HG02970 (cell line): ENCODE measurements at regions not wholly inside any gene's neighbourhood (a gene's known extent, or its start where the extent isn't known, plus 50 kb on each side); places are given as distances from the start of the nearest gene placed in this dataset.

Experiments used
- ATAC-seq: cut with Tn5 transposase; IDR thresholded peaks from one replicate; pipeline ENCODE4 v1.9.1; 2021; ENCODE audit warnings: mild to moderate bottlenecking, moderate library complexity, moderate number of reproducible peaks; ENCODE audit not compliant: unreplicated experiment, low FRiP score

DNA sequence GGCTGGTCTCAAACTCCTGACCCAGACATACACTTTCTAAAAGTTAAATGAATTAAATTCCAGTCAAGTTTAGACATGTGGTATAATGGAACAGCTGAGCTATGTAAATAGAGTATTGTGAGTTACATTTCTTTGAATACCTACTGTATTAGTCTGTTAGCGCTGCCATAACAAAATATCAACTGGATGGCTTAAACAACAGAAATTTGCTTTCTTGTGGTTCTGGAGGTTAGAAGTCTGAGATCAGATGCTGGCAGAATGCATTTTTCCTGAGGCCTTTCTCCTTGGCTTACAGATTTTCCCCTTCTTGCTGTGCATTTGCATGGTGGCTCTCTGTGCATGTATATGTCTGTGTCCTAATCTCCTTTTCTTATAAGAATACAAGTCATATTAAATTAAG, 101.5 kb upstream of the TGFBR2 start:
- no peak for ATAC-seq

DNA sequence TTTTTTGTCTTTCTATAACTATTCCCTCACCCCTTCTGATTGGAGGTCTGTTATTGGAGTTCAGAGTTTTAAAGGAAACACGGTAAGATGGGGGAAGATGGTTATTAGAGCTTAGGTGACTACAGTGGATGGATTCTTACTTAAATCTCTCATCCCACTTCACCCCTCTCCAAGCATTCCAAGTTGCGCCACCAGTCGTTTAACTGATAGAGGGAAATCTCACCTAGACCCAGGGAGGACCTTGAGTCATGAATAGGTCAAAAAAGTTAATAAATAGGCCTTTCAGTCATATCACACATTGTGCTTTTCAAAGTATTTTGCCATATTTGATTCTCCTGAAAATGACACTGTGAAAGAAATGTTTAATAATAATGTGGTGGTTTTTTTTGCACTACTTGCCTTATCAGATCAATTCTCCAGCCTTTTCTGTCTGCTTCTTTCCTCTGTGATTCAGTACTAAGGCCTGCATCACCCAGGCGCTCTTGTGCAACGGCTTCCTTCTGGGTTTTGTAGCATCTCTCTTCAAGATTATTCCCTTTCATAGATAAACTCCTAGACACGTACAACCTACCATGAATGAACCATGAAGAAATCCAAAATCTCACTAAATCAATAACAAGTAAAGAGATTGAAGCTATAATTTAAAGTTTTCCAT, 100.4 kb upstream of the TGFBR2 start:
- ATAC-seq = no peak

DNA sequence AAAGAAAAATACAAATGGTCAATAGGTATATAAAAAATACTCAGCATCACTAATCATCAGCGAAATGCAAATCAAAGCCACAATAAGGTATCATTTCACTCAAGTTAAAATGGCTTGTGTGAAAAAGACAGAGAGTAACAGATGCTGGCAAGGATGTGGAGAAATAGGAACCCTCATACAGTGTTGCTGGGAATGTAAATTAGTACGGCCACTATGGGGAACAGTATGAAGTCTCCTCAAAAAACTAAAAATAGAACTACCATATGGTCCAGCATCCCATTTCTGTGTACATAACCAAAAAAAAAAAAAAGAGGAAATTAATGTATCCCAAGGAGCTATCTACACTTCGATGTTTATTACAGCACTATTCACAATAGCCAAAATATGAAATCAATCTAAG, 98.1 kb upstream of the TGFBR2 start:
- ATAC-seq = no peak

DNA sequence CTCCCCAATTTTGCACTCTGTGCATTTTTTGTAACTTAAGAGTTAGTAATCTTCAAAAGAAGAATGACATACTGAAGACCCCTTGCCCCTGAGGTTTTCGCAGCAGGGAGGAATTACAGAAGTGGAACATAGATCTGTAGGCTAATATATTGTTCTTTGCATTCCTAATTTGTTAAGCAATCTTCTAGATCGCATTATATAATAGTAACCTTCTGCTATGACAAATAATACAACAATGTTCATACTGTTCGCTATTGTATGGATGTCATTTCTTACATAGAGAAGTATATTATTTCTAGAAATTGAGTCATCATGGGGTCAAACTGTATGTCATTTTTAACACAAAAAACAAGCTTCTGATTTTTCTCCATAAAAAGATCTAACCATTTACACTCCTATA, 95.8 kb upstream of the TGFBR2 start:
- ATAC-seq = no peak

DNA sequence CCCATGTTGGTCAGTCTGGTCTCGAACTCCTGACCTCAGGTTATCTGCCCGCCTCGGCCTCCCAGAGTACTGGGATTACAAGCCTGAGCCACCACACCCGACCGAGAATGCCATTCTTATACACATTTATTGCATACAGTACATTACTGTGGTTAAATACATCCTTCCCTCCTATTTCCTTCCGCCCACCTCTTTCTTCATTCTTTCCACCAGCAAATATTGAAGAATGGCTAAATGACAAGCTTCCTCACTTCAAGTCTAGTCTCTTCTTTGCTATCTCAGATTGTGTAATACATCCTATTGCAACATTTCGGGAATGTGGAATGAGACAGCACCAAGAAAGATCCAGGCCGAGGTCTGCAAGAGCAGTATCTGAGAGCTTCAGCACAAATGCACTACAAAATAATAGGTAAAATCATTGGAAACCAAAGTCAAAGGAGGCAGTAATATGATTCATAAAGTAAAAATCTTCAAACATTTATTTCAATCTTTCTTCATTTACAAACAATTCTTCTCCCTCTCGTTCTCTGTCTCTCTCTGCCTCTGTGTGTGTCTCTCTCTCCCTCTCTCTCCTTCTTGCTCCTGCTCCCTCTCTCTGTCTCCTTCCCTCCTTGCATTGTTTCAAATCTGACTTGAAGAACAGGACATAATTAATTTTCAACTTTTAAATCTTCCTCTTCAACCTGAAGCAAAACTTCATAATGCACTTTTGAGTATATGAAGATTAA, 94.7 kb upstream of the TGFBR2 start:
- ATAC-seq = no peak

DNA sequence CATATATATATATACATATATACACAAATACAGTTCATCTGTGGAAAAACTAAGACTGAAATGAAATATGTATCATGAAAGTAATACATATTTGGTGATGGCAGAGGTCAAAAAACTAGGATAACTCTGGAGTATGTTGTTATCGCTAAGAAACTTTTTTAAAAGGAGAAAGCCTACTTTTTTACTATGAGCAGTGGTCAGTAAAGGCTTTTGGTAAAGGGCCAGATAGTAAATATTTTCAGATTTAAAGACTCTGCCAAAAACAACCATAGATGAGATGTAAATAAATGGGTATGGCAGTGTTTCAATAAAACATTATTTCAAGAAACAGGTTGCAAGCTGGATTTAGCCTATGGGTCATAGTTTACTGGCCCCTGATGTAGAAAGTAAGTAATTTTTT, 93.8 kb upstream of the TGFBR2 start:
- ATAC-seq = no peak

DNA sequence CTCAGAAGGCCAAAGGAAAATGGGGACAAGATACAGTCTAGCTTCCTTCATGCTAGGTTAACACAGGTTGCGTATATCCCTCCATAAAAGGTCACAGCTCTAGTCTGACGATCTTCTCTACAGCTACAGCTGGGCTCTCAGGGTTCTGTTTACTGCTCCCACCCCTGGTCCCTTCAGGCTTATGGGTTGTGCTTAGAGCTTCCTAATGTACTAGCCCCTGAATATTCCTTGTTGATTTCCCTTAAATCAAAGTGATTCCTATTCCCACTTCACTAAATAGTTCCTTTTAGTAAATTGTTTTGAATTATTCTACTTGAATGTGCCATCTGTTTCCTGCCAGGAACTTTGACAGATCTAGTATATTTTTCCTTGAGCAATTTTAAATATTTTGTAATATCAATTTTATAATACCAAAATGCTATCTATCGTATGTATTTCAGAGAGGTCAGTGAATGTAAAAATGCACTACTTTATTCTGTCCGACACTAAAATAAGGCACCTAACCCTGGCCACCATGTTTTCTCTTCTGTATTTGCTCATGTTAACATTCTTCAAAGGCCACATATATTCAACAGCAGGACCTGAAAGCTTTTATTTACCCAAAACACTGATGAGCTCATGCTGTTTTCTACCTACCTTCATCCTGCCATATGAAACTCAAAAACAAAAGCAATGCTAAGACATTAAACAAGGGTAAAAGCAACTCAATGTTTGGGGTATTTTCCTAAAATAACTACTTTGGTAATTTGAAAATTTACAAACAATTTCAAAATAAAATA, 92.8 kb upstream of the TGFBR2 start:
- ATAC-seq = no peak

DNA sequence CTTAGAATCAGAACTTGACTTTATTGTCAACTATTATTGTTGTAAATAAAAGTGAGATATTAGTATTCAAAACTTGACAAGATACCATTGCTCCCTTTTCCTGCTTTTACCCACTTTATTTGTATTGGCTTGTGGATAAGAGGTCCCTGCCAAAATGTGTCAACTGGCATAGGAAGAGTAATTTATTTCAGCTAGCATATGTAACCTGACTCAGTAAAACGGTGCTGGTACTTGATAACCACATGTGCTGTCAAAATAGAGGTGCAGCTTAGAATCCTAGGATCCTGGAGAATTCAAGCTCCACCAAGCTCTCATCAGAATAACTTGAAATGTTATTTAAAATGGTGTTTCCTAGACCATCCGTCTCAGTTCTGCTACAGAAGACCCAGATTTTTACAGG, 90.2 kb upstream of the TGFBR2 start:
- ATAC-seq = no peak

DNA sequence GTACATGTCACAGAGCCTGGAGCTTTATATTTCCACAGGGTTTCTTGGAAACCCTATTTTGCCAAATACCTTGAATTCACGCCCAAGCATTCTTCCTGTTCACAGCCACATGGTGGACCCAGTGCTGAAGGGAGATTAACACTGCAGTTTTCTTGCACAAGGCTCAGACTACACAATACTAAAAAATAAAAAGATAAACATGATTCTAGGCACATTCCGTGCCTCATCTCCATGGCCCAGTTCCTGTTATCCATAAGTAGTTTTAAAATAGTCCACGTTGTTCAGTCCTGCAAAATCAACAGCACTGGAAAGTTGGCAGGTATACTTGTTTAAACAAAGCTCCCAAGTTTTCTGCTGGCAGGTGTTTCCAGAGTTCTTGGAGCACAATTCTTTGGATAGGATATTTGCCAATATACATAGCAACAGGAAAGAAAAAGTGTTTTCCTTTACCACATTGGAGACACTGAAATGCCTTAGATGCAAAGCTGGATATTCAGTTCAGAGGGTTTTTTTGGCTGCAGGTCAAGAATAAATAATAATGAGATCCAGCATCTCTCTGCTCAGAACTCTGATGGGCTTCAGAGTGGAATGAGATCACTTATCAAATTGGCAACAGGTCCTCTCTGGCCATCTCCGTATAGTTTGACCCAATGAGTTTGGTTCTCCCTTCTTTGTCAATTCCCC, 88.1 kb upstream of the TGFBR2 start:
- no peak for ATAC-seq

DNA sequence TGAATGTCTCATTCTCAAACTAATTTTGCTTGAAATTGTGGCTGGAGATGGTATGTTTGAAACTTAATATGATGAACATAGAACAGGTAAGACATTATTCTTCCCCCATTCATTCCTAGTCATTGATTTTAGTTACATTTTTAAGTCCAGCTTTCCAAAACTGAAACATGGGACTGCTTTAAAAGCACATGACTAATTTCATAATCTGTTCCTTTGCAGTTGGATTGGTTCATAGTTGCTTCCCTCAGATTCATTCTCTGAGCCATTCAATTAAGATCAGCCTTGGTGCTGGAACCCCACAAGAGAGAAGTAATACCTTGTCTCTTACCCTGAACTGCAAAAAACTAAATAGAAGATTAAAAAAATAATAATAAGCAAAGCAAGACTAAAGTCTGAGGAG, 87.5 kb upstream of the TGFBR2 start:
- ATAC-seq = no peak

DNA sequence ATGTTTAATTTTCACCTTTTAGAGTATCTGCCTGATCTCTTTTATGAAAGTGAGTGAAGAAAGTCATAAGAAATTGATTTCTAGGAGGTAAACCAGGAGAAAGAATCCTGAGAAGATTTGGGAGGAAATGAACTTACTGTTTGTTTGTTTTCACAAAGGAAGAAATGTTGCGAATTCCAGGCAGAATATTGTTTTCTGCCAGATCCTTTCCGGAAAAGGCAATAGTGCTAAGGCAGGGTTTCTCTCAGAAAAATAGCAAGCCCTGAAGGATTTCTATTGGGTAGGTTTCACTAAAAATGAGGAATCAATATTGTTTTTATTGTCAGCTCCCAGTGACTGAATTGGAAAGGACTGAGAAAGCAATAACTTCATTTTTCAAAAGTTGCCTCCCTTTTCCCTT, 85.7 kb upstream of the TGFBR2 start:
- no peak for ATAC-seq

DNA sequence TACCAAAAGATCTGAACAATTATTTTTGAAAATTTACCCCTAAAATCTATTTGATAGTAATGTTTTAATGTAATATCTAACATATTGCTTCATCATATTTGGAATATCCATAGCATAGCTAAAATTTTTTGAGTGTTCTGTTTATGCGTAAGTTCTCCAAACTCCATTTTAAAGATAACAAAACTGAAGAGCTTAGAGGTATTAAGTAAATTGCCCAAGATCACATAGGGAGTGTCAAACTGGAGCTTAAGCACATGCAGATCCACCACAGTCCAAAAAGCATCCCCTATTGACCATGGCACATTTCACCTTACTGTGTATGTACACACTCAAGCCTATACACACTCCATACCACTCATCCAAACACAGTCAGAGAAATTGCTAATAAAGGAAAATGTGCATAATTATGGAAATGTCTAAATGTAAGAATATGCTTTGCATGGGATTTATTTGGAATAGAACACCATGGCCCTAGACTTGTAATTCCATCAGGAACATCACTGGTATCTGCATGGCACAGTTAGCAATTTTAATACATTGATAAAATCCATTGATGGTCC, 85.2 kb upstream of the TGFBR2 start:
- no peak for ATAC-seq

DNA sequence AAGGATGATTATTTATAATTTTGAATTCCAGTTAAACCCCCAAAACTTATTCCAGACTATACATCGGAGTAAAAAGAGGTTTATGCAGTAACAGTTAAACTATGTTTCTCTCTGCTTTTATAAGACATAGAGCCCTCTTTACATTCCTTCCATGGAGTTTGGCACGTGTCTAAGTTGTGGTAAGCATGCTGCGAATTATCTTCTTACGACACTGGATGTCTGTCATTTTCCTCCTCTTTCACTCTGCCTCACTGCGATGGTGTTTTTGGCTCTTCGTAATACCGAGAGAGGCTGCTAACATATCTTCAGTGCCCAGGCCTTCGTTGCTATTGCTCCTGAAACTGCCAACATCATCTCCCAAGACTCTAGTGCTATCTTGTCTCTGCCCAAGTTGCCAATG, 83.9 kb upstream of the TGFBR2 start:
- ATAC-seq = no peak

DNA sequence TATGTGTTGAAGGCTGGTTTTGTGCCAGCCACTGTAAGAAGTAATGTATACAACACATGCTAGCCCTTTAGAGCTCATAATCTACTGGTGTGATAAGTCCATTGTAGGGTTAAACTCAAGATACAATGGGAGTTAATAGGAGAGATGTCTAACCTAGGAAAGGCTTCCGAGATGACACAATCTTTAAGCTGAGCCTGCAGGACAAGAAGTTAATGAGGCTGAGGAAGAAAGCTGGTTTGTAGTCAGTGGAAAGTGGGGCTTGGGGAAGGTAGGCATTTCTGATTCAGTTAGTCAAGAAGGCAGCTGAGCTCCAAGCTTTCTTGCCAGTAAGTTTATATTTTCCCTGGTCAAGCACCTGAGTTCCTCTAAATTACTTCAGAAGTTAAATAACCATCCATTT, 83.0 kb upstream of the TGFBR2 start:
- no peak for ATAC-seq

DNA sequence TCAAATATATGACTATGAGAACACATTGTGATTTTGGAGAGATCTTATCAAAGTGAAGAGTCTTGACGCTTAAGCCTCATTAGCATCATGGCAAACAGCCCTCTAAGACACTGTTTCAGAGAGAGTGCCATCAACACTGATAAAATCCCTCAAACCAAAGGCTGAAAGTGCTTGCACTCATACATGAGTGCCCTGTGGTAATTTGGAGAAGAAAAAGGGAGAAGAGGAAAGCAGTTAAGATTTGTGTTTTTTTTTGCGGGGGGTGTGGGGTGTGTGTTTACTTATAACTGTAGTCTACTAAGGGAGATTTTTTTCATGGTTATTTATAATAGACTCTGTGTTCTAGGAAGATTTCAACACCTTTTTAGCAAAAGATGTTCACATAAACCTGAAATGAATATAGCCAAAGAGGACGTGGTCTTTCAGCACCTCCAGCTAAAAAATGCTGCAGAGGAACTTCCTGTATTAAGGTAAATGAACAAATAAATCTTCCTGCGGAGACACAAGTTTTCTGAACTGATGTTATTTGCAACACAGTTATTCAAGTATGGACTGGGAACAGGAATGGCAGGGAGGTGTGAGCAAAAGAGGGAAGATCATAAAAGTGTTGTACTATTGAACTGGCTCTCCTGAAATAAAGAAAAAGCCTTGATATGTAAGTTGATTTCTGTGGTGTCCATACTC, 81.9 kb upstream of the TGFBR2 start:
- no peak for ATAC-seq

DNA sequence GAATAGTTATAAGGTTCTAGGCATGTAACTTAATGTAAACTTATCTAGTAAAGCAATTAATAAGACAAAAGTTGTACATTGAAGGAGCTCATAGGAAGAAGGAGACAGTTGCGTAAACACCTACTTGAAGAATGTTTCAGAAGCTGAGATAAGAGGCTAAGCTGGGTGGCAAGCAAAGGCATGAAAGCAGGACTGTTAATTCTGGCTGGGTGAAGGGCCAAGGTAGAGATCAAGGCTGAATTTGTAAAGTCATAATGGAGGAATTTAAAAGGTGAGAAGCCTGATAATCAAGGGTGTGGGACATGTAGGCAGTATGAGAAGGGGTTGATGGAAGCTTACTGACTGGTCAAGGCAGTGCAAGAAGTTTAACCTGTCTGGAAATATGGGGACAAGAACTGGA, 80.4 kb upstream of the TGFBR2 start:
- ATAC-seq = no peak

DNA sequence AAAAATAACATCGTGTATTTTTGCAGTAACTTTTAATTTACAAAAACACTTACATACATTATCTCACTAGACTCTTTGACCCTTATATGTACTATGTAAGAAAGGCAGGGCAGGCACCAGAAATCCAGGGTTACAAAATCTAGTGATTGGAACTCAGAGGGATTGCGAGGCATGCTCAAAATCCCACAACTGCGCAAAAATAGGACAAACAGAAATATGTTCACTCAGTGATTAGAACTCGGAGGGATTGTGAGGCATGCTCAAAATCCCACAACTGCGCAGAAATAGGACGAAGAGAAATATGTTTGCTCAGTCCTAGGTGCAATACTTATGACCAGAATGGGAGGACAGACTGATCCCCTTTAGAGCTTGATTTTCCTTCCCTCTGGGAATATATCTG, 79.2 kb upstream of the TGFBR2 start:
- ATAC-seq = no peak

DNA sequence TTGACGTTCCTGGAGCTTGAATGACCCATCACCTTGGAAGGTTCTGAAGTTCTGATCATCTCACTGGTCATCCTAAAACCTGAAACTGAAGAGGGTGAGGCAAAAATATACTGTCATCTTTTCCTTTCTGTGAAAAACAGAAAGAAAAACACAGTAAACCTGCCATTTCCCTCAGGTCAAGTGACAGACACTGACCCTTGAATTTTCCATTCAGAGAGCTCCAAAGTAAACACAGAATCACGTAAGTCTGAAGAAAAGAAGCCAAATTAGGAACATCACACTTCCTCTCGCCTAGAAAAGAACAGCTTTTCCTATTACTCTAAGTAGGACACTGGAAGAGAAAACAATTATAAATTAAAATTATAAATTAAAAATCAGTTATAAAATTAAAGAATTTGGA, 78.7 kb upstream of the TGFBR2 start:
- no peak for ATAC-seq

DNA sequence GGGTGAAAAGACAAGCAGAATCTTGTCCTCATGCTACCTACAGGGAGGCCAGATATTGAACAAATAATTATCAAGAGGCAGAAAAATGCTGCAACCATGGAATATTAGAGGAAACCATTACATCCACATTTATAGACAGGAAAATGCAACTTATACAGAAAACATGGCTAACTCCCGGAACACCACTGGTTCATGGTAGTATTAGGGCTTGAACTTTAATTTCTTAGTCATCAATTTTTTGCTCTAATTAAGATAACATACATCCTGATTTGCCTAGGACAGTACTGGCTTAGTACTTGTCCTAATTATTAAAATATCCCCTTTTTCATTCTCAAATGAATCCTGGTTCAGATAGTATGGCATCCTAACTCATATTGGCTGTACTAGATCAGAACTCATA, 76.3 kb upstream of the TGFBR2 start:
- ATAC-seq = no peak

DNA sequence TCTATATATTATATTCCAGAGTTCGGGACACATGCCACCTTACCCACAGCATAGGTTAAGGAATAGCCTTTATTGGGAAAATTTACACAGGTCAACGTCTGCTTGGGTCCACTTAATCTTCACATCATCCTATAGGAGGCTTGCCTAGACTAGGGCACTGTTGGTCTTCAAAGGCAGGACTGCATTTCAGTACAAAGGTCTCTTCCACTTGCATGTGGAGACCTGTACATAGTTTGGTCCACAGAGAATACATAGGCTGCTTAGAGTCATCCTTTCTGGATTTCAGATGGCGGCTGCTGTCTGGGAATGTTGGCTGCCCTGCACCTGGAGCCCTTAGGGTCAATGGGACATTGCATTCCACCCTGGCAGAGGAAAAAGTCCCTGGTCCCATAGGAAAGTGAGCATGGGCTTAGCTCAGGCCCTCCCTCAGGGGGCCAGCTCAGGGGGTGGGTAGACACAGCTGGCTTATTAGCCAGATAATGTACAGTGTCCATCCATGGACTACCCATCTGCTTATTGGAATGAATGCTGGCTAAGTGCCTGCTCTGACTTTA, 75.3 kb upstream of the TGFBR2 start:
- ATAC-seq = no peak
